OCI-LY7 (cell line): ENCODE measurements at regions not wholly inside any gene's neighbourhood (a gene's known extent, or its start where the extent isn't known, plus 50 kb on each side); places are given as distances from the start of the nearest gene placed in this dataset.

Experiments used
- EZH2phosphoT487 ChIP-seq: fragments of 200-600 bp; sonication (generic); IDR thresholded peaks from 2 replicates; pipeline ENCODE4 v1.6.1; 2018; ENCODE audit warnings: low read depth, borderline replicate concordance, mild to moderate bottlenecking, mixed run types, antibody characterized with exemption, low read length, moderate library complexity, mixed read lengths
- TF ChIP-seq, protein P1 (sequence below): fragments of 200-600 bp; sonication (generic); conservative IDR thresholded peaks from 2 replicates; pipeline ENCODE4 v1.5.1; 2014; ENCODE audit warnings: mild to moderate bottlenecking, antibody characterized with exemption, low read length, moderate library complexity, mixed read lengths

GRCh38 chr6:56370561-56371211 is 123.3 kb upstream of the COL21A1 start:
- TF ChIP-seq, protein P1, sequence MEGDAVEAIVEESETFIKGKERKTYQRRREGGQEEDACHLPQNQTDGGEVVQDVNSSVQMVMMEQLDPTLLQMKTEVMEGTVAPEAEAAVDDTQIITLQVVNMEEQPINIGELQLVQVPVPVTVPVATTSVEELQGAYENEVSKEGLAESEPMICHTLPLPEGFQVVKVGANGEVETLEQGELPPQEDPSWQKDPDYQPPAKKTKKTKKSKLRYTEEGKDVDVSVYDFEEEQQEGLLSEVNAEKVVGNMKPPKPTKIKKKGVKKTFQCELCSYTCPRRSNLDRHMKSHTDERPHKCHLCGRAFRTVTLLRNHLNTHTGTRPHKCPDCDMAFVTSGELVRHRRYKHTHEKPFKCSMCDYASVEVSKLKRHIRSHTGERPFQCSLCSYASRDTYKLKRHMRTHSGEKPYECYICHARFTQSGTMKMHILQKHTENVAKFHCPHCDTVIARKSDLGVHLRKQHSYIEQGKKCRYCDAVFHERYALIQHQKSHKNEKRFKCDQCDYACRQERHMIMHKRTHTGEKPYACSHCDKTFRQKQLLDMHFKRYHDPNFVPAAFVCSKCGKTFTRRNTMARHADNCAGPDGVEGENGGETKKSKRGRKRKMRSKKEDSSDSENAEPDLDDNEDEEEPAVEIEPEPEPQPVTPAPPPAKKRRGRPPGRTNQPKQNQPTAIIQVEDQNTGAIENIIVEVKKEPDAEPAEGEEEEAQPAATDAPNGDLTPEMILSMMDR: no peak
- TF ChIP-seq EZH2phosphoT487: no peak
